GM23248 (cell line): ENCODE measurements at regions not wholly inside any gene's neighbourhood (a gene's known extent, or its start where the extent isn't known, plus 50 kb on each side); places are given as distances from the start of the nearest gene placed in this dataset.

Experiments used
- EZH2 ChIP-seq: fragments of 200-600 bp; sonication (generic); IDR thresholded peaks from 2 replicates; pipeline ENCODE4 v1.6.1; 2018; ENCODE audit warnings: antibody characterized with exemption, mild to moderate bottlenecking; ENCODE audit not compliant: insufficient read depth, poor library complexity, severe bottlenecking
- EZH2phosphoT487 ChIP-seq: fragments of 200-600 bp; sonication (generic); IDR thresholded peaks from 2 replicates; pipeline ENCODE4 v1.6.1; 2018; ENCODE audit warnings: antibody characterized with exemption, moderate library complexity, mild to moderate bottlenecking, low read depth; ENCODE audit not compliant: insufficient read depth

GRCh38 chr6:103193413-103193812 lies 1666.3 kb downstream of the HACE1 start:
- TF ChIP-seq EZH2, result no peak
- TF ChIP-seq EZH2phosphoT487, result no peak
